CD14-positive monocyte (primary cell): ENCODE measurements at regions not wholly inside any gene's neighbourhood (a gene's known extent, or its start where the extent isn't known, plus 50 kb on each side); places are given as distances from the start of the nearest gene placed in this dataset.

Experiments used
- DNase-seq, 3 donors: peaks; one replicate each; pipeline ENCODE4 v3.0.0-alpha.2; 2011 to 2022
- H2AFZ ChIP-seq: 2 replicates; pipeline ENCODE4 v1.6.0; 2012; ENCODE audit warnings: mild to moderate bottlenecking, low read depth, low read length, inconsistent platforms; ENCODE audit not compliant: insufficient read depth, poor library complexity, severe bottlenecking
- H3K27ac ChIP-seq, 2 donors: 1 replicate in 1 of 2; 2 replicates in 1 of 2; pipeline ENCODE4 v1.5.1; 2012 to 2013; ENCODE audit warnings: low read length in 2 of 2, control low read depth in 1 of 2, inconsistent platforms in 1 of 2, low read depth in 1 of 2, mild to moderate bottlenecking in 1 of 2
- H3K27me3 ChIP-seq, 2 donors: one replicate each; pipeline versions ENCODE4 v1.6.0 to v1.6.1; 2011 to 2013; ENCODE audit warnings: low read length in 2 of 2; ENCODE audit not compliant: control insufficient read depth in 2 of 2, insufficient read depth in 2 of 2
- H3K36me3 ChIP-seq, 2 donors: replicated peaks in 1 of 2; 1 replicate in 1 of 2; 2 replicates in 1 of 2; pipeline versions ENCODE4 v1.5.1 to v1.6.1; 2012 to 2013; ENCODE audit warnings: low read length in 2 of 2, control low read depth in 1 of 2, inconsistent platforms in 1 of 2, mild to moderate bottlenecking in 1 of 2; ENCODE audit not compliant: insufficient read depth in 2 of 2, control insufficient read depth in 1 of 2
- H3K4me1 ChIP-seq, 2 donors: 1 replicate in 1 of 2; 2 replicates in 1 of 2; pipeline versions ENCODE4 v1.5.1 to v1.6.1; 2012 to 2013; ENCODE audit warnings: low read length in 2 of 2, control low read depth in 1 of 2, inconsistent platforms in 1 of 2, mild to moderate bottlenecking in 1 of 2, moderate library complexity in 1 of 2; ENCODE audit not compliant: insufficient read depth in 2 of 2, control insufficient read depth in 1 of 2
- H3K4me2 ChIP-seq: replicated peaks from 2 replicates; pipeline ENCODE3; 2012; ENCODE audit warnings: low read length, moderate library complexity, mild to moderate bottlenecking; ENCODE audit not compliant: poor library complexity, severe bottlenecking; ENCODE audit errors: extremely low read depth
- H3K4me3 ChIP-seq, 3 experiments: fragments of 200-600 bp in 1 of 3; sonication (generic) in 1 of 3; replicated peaks in 1 of 3; 1 replicate in 2 of 3; 2 replicates in 1 of 3; pipeline ENCODE4 v1.5.1; 2011 to 2013; ENCODE audit warnings: low read length in 3 of 3, mild to moderate bottlenecking in 3 of 3, control low read depth in 2 of 3, low read depth in 2 of 3, inconsistent platforms in 1 of 3, moderate library complexity in 1 of 3
- H3K79me2 ChIP-seq: 2 replicates; pipeline ENCODE4 v1.6.0; 2012; ENCODE audit warnings: mild to moderate bottlenecking, control low read depth, inconsistent platforms, low read length, moderate library complexity; ENCODE audit not compliant: insufficient read depth
- H3K9ac ChIP-seq: 2 replicates; pipeline ENCODE4 v1.6.0; 2017; ENCODE audit warnings: low read length, mild to moderate bottlenecking; ENCODE audit not compliant: insufficient read depth, poor library complexity, severe bottlenecking
- H3K9me3 ChIP-seq, 2 donors: replicated peaks in 1 of 2; 1 replicate in 1 of 2; 2 replicates in 1 of 2; pipeline versions ENCODE4 v1.5.1 to v1.6.1; 2012 to 2013; ENCODE audit warnings: low read length in 2 of 2, control low read depth in 1 of 2; ENCODE audit not compliant: control insufficient read depth in 1 of 2, insufficient read depth in 1 of 2
- H4K20me1 ChIP-seq: 2 replicates; pipeline ENCODE4 v1.6.0; 2012; ENCODE audit warnings: mild to moderate bottlenecking, low read length, control low read depth, moderate library complexity; ENCODE audit not compliant: insufficient read depth
- H3K27ac Mint-ChIP-seq, 7 donors: one replicate each; pipeline ENCODE4 v1.8.0; 2020; ENCODE audit warnings: mild to moderate bottlenecking in 7 of 7, mixed read lengths in 7 of 7, moderate library complexity in 6 of 7, inconsistent platforms in 2 of 7
- H3K27me3 Mint-ChIP-seq, 3 donors: one replicate each; pipeline ENCODE4 v1.8.0; 2021 to 2022; ENCODE audit warnings: low read depth in 3 of 3, mild to moderate bottlenecking in 3 of 3, mixed read lengths in 3 of 3, moderate library complexity in 3 of 3, inconsistent platforms in 1 of 3
- H3K36me3 Mint-ChIP-seq, 2 donors: one replicate each; pipeline ENCODE4 v1.8.0; 2020; ENCODE audit warnings: mixed read lengths in 2 of 2, inconsistent platforms in 1 of 2, mild to moderate bottlenecking in 1 of 2
- H3K4me1 Mint-ChIP-seq: one replicate; pipeline ENCODE4 v1.8.0; 2020; ENCODE audit warnings: mild to moderate bottlenecking, mixed read lengths
- H3K4me3 Mint-ChIP-seq, 2 donors: one replicate each; pipeline ENCODE4 v1.8.0; 2020; ENCODE audit warnings: mild to moderate bottlenecking in 2 of 2, mixed read lengths in 2 of 2, moderate library complexity in 1 of 2
- H3K9me3 Mint-ChIP-seq, 7 donors: one replicate each; pipeline ENCODE4 v1.8.0; 2020 to 2022; ENCODE audit warnings: mixed read lengths in 7 of 7, mild to moderate bottlenecking in 6 of 7, moderate library complexity in 6 of 7, inconsistent platforms in 2 of 7
- CTCF ChIP-seq: fragments of 200-600 bp; IDR thresholded peaks from one replicate; pipeline ENCODE4 v1.8.0; 2022; ENCODE audit warnings: antibody characterized with exemption, mild to moderate bottlenecking
- WGBS: methylation state at CpG from one replicate; pipeline ENCODE4 v1.1.5; 2013; ENCODE audit warnings: missing lambda C conversion rate; ENCODE audit not compliant: insufficient coverage; 5-methylcytosine and 5-hydroxymethylcytosine counted together
- intact Hi-C, 2 donors: fragments of 100-400 bp; cut with micrococcal nuclease; formaldehyde crosslinking; loops; one replicate each; pipeline versions ENCODE4 v1.15.0 to v1.15.1; 2023

GRCh38 chr11:80621871-80622270 lies 1181.0 kb upstream of the TENM4 start:
- 80% methylated on average over 3 of the region's 3 CpGs for WGBS
- TF ChIP-seq CTCF: no peak
- no peak overlapping the region for H3K27ac Mint-ChIP-seq
- H3K27me3 Mint-ChIP-seq: no peaks in the 10 kb centered on the region
- H3K79me2 ChIP-seq: no peaks in the 10 kb centered on the region
- no peaks in the 10 kb centered on the region for H4K20me1 ChIP-seq
- no peaks in the 10 kb centered on the region for H3K27me3 ChIP-seq
- no peak overlapping the region for H2AFZ ChIP-seq
- H3K36me3 ChIP-seq: no peaks in the 10 kb centered on the region
- no peak for DNase-seq
- no peak overlapping the region for H3K4me3 ChIP-seq
- no peak overlapping the region for H3K27ac ChIP-seq
- H3K4me2 ChIP-seq: no peak overlapping the region
- no peak overlapping the region for H3K4me3 Mint-ChIP-seq
- intact Hi-C loops: no loop called here
- no peaks in the 10 kb centered on the region for H3K4me1 Mint-ChIP-seq
- no peaks in the 10 kb centered on the region for H3K9me3 ChIP-seq
- no peaks in the 10 kb centered on the region for H3K36me3 Mint-ChIP-seq
- no peak overlapping the region for H3K9ac ChIP-seq
- H3K9me3 Mint-ChIP-seq: peaks cover 0 to 1% (median 0%) of the 10 kb centered on the region in 7 donors
- no peaks in the 10 kb centered on the region for H3K4me1 ChIP-seq

GRCh38 chr11:80620867-80621266 lies 1180.0 kb upstream of the TENM4 start:
- Mint-ChIP-seq H3K4me1 (no peaks in the 10 kb centered on the region), H3K36me3 (no peaks in the 10 kb centered on the region), H3K4me3 (no peak overlapping the region), H3K27me3 (no peaks in the 10 kb centered on the region), H3K27ac (no peak overlapping the region), H3K9me3 (no peaks in the 10 kb centered on the region)
- Histone ChIP-seq H3K9me3 (no peaks in the 10 kb centered on the region), H3K4me2 (no peak overlapping the region), H4K20me1 (no peaks in the 10 kb centered on the region), H3K9ac (no peak overlapping the region), H3K4me1 (no peaks in the 10 kb centered on the region), H2AFZ (no peak overlapping the region), H3K4me3 (no peak overlapping the region), H3K27ac (no peak overlapping the region), H3K27me3 (no peaks in the 10 kb centered on the region), H3K36me3 (no peaks in the 10 kb centered on the region), H3K79me2 (no peaks in the 10 kb centered on the region)
- no peak for DNase-seq
- intact Hi-C loops: no loop called here
- WGBS: no CpG with 5 or more reads among the region's 2 CpGs
- TF ChIP-seq CTCF: no peak
